HG03520 (cell line): ENCODE measurements at regions not wholly inside any gene's neighbourhood (a gene's known extent, or its start where the extent isn't known, plus 50 kb on each side); places are given as distances from the start of the nearest gene placed in this dataset.
"Not testable (repeated sequence)": the region's sequence is repeated elsewhere in the genome, so short reads cannot be mapped to it uniquely, and the experiment has no call there.

Experiments used
- ATAC-seq: cut with Tn5 transposase; IDR thresholded peaks from one replicate; pipeline ENCODE4 v1.9.1; 2021; ENCODE audit warnings: mild to moderate bottlenecking, moderate library complexity; ENCODE audit not compliant: unreplicated experiment

DNA sequence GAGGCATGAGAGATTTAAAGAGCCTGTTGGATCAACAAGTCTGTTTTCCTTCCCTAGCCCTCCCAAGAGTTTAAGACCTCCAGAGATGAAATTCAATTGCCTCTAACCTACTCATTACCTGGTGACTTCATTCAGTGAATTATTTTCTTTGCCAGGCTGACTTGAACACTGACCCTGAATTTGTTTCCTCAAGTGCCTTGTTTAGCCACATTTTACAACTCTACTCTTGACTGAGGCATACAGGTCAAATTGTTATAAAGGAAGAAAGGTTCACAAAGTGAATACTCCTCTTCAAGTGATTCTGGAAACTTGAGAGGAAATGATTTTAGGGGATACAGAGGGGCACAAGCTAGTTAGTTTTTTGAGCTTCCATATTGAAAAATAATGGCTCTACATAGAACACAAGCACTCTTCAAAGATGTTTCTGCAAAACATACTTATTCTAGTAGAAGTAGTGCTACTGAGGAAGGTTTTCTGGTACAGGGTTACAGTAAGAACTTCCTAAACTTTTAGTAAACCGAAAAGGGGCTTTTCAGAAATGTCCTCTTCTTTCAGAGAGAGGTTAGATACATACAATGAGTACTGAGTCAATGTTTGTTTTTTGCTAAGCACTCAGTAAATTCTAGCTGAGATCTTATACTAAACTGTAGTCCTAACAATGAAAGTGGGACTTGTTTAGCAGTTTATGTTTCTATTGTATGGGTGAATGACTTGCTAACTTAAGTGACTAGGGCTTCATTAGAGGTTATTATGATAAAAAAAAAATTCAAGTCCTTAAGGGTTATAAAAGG is 137.4 kb upstream of the SATB1 start:
- ATAC-seq: no peak

DNA sequence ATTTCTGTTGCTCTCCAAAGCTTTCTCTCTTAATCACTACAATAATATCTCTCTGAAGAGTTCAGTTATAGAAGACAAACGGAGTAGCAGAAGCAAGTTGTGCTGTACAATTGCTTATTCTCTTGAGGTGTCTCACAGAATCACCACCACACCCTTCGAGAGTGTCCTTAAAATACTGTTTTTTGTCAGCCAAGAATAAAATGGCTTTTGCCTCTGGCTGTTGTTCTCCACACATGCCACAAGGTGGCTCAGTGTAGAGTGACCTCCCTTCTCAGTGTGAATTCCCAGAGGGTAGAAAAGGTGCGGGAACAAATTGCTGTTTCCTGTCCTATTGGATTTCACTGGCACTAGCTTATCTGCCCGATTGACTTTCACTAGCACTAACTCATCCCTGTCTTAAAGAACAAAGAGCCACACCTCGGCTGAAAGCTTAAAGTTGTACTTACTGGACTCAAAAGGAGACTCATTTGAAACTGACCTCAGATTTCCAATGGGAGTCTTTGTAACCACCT is 134.2 kb upstream of the SATB1 start:
- peak; percentile 59 for ATAC-seq

DNA sequence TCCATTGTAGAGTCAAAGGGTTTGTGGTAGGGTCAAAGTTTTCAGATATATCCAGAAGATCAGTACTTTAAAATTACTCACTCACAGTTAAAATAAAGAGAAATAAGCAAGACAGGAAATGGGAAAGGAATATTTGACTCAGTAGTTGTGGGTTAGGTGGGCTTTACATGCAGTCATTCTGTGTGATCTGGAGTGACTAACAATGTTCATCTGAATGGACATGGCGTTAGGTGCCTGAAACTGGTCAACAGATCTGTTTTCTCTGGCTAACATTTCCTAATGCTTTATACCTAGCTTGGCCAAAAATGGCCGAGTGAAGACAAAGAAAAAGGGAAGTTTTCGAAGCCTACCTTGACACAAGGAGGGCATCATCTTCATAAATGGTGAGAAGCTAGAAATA is 133.4 kb upstream of the SATB1 start:
- ATAC-seq: no peak

DNA sequence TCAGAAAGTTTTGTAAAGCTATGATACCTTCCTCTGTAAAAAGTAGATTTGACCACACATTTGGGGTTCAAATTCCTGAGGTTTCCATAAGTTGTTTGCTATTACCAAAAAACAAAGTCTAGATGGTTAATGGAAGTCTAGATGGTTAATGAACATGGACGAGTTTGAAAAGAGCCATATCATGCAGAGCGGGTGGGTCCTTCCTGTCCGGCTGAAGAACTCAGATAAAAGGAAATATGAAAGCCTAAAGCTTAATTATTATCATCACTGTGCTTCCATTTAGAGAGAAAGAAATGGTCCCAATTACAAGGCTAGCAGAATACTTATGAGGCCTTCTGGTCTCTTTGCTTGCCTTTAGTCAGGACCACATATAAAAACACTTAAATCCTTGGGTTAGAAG is 132.1 kb upstream of the SATB1 start:
- no peak for ATAC-seq

DNA sequence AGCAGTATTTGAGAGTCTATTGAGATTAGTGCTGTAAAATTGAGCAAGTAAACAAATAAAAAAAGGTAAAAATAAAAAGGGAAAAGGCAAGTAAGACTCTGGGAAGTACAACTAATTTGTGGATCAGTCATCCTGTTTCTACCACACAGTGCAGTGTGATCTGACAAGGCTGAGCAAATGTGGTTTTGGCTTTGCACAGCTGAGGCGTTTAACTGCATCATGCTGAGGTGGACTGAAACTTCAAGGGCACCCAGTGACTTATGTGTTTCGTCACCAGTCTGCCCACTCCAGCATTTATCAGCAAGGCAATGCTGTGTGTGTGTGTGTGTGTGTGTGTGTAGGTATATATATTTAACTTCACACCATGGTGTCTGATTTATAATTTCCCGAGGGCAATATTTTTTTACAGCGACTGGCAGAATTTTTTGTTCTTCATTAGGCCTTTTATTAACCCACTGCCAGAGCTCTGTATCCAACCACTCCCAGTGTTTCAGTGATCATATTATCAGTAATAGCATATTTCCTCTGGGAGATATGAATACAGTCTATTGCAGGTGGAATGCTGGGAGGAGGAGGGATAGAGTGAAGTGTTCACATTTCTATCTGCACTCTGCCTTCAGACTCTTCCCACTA is 131.5 kb upstream of the SATB1 start:
- ATAC-seq: peak; percentile 85

DNA sequence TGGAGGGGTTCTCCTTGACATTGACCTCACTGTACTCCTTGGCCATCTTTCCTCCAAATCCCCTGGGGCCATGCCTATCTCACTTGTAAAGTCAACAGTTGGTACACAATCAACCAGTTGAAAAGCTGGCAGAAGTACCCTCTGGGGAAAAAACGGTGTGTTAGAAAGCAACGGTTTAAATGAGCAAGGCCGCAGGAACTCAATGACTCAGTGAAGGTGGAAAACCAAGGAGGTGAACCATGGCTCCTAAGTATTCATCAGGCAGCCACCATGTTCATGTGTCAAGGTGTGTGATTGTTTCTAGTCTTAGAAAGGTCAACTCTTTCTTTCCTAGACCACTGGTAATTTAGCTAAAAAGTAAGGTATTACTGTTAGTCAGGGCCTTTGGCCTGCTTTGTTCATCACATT is 130.9 kb upstream of the SATB1 start:
- ATAC-seq: peak; percentile 32

DNA sequence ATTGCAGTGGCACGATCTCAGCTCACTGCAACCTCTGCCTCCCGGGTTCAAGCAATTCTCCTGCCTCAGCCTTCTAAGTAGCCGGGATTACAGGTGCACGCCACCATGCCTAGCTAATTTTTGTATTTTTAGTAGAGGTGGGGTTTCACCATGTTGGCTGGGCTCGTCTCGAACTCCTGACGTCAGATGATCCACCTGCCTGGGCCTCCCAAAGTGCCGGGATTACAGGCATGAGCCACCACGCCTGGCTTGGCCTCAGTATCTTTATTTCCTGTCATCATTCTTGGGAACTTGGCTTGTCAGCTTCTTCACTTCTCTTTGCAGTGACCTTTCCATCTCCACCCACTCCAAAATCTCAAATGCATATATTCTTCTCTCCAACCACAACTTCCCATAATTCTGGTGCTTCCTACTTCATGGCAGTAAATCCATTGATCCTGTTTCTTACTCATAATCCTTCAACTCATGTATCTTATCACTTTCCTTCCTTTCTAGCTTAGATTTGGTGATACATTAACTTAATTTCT is 127.5 kb upstream of the SATB1 start:
- not testable (repeated sequence) for ATAC-seq

DNA sequence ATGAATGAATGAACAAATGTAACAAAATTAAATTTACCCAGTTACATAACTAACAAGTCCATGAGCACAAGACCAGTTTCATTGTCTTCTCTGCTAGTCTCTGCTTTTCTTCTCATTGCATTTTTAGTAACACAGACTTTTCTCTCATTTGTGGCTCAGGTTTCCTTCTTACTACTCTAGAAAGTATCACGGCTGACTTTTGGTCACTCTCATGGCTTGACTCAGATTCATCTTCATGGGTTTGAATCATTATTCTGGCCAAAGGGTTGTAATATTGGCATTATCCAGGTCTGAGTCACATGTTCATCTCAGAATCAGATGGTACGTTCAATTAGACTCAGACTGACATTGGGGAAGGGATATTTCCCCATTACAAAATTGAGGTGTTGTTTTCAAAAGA is 121.5 kb upstream of the SATB1 start:
- ATAC-seq: no peak

DNA sequence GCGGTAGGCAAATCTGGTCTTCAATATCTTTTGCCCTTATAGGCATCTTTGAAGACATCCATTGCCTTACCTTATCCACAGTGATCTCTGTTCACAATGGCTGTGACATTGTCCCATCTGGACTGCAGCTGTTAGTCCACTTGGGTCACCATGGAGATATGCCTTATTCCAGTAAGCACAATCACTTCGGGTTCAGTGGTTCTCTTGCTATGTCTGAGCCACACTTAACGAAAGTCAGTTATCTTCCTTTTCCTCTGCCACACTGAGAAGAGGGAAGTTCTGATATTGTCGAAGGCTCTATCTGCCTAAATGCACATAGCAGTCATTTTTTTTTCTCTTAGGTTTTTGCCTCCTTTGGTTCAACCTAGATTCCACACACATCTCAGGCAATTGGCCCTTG is 119.0 kb upstream of the SATB1 start:
- no peak for ATAC-seq

DNA sequence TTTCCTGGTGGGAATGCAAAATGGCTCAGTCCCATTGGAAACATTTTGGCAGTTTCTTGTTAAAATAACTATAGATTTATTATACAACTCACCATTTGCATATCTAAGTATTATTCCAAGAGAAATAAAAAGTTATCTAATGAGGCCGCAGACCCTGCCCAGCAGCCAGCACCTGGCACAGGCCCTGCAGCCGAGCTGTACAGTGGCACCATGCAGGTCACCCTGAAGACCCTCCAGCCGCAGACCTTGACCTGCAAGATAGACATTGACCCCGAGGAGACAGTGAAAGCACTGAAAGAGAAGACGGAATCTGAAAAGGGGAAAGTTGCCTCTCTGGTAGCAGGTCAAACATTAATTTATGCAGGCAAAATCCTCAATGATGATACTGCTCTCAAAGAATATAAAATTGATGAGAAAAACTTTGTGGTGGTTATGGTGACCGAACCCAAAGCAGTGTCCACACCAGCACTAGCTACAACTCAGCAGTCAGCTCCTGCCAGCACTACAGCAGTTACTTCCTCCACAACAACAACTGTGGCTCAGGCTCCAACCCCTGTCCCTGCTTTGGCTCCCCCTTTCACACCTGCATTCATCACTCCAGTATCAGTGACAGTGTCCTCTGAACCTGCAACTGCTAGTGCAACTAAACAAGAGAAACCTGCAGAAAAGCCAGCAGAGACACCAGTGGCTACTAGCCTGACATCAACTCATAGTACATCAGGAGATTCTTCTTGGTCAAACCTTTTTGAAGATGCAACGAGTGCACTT is 113.5 kb upstream of the SATB1 start:
- no peak for ATAC-seq

DNA sequence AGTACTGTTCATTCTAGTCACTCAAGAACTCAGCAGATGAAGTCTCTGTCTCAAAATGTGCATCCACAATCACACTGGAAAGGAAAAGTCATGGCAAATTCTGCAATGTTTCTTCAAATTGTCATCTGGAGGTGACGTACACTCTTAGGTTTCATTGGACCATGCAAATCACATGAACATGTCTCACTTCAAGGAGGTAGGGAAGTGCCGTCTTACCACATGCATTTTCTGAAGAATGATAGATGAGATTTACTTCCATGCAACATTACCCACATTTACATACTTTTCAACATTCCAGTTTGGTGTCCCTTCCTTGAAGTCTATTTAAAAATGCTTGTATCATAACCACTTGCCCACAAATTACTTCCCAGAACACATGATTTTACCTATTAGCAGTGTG is 107.9 kb upstream of the SATB1 start:
- no peak for ATAC-seq

DNA sequence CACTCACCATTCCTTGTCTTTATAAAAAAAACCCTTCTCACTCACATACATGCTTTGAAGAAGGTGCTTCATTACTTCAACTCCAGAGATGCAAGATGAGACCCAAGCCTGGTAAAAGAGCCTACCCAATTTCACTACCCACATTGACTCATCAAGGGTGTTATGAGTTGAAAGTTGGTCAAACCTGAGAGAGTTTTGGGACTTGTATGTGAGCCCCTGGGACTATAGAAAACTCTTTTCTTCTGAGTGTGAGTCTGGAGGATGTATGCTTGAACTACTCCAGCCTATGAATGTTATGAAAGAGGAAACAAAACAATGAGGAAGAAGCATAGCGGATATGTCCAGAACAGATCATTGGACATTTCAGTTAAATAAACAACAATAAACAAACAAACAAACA is 106.5 kb upstream of the SATB1 start:
- ATAC-seq: peak; percentile 79

DNA sequence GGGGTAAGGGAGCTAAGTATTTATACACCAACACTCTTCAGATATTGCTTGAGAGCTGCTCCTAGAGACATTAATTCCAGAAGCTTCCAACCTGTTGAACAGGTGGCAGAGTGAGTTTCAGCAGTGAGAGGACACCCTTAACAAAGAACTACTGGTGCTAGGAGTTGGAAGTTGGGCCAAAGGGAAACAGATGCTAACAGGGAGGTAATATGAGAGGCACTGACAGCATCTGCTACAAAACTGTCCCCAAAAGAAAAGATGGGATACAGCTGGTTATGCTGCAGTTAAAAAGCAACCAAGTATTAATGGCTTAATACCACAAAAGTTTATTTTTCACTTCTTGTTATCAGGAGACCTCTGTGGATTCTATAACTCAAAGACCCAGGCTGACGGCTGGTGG is 104.5 kb upstream of the SATB1 start:
- no peak for ATAC-seq

DNA sequence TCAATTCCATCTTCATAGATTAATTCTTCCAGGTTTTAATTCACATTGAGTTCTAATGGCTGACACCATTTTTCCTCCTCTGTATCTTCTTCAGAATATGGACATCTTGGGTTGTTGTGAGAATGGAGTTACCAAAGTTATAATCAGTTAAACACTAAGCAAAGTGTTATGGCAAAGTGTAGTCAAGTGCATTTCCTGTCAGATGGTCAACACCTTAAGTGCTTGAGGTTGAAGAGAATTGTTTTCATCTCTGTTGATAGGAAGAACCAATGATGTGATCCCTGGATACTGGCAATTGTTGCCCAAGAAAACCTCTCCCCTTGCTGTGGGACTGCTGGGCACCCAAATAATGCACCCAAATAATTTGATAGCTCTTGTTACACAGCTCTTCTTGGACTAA is 102.6 kb upstream of the SATB1 start:
- ATAC-seq: no peak

DNA sequence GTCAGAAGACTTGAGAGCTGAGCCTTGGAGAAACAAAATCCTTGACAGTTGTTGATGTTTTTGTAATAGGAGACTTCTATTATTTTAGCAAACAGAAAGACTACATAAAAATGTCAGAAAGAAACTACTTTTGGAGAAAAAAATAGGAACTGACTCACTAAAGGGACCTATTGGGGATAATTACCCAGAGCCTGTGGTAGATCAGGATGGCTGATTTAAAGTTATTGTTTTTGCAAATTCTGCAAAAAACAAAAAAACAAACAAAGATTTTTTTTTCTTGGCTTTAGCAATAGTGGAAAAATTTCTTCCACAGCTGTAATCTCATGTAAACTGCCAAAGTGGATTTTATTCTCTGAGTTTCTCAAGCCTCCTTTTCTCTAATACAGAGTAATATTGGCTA is 101.5 kb upstream of the SATB1 start:
- ATAC-seq: no peak

DNA sequence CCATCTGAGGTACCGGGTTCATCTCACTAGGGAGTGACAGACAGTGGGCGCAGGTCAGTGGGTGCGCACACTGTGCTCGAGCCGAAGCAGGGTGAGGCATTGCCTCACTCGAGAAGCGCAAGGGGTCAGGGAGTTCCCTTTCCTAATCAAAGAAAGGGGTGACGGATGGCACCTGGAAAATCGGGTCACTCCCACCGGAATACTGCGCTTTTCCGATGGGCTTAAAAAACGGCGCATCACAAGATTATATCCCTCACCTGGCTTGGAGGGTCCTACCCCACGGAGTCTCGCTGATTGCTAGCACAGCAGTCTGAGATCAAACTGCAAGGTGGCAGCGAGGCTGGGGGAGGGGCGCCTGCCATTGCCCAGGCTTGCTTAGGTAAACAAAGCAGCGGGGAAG is 91.0 kb upstream of the SATB1 start:
- not testable (repeated sequence) for ATAC-seq

DNA sequence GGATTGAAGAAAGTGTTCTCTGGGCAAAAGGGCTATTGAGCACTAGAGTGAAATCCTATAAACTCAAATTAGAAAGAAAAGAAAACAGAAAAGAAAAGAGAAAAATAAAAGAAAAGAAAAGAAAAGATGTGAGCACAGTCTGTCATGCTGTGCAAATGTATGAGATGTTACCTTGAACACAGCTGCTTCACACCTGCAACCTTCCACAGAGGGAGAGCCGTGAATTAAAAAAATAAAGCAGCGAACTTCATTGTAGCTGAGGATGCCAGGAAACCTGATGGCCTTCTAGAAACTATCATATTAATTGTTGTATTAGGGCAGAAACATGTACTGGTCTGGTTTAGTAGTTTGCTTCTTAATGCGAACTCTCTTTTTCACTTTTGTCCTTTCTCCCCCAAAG is 88.0 kb upstream of the SATB1 start:
- no peak for ATAC-seq

DNA sequence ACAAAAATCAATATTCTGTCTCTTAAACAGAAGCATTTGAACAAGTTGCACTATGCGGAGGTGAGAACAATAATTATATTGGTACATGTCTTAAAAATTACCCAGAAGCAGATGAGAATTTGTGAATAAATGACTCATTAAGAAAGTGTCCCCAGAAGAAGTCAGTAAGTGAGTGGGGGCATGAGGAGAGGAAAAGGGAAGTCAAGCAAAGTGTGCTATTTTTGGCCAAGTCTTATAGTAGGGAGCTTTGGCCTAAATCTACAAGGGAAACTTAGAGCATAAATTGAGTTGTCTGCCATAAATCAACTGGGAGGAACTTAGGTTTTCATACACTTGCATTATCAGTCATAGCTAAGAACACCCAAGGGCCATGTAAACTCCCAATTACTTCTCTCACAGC is 86.9 kb upstream of the SATB1 start:
- no peak for ATAC-seq

DNA sequence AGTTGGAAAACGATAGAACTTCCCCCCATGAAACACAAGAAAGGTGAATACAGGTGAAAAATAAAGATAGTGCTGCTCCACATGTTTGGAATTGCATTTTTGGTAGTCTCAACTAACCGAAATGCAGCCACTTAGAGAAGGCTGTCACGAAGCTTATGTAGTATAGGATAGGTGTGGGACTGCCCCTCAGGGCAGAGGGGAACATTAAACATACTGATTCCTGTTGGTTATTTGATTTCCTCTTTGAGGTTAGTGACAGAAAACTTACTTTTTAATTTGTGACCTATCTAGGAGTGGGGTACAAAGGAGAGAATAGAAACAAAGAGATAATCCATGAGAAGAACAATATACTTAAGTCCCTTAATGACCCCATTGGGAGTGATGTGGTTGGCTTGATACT is 85.8 kb upstream of the SATB1 start:
- no peak for ATAC-seq

DNA sequence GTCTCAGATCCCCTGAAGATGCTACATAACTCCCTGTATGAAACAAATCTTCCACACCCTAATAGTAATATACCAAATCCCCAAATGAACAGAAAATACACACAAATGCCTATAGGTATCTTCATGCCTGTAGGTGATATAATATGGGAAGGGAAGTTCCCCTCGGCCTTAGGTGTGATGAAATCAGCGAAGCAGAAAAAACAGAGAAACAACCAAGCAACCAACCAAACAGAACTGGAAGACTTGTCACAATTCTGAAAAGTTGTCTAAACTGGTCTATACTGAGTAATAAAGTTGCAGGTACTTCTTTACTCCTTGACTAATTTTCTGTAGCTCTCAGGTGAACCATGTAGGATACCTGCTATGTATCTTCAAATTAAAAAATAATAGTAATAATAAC is 82.2 kb upstream of the SATB1 start:
- no peak for ATAC-seq

DNA sequence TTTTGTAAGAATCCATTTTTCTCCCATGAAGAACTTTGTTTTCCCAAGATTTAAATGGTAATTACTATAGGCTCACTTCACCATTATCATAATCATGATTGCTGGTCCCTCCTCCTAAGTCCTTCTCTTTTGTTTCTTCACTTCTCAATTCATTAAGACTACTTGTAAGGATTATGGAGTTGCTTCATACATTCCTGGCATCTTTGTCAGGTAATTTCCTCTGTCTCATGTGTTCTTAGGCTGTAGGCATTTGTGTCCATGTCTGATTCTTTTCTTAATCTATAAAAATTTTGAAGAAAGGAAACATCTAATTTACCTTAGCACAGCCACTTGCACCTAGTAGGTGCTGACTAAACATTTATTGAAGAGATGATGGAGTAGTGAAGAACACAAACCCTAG is 79.9 kb upstream of the SATB1 start:
- no peak for ATAC-seq
